CD4-positive, alpha-beta T cell treated with Interleukin-4 for 1 hour (primary cell): ENCODE measurements at regions not wholly inside any gene's neighbourhood (a gene's known extent, or its start where the extent isn't known, plus 50 kb on each side); places are given as distances from the start of the nearest gene placed in this dataset.
"Not testable (repeated sequence)": the region's sequence is repeated elsewhere in the genome, so short reads cannot be mapped to it uniquely, and the experiment has no call there.

ENCODE experiments used
- DNase-seq, 2 donors: peaks; one replicate each; pipeline ENCODE4 v3.0.0-alpha.2; 2020 to 2022

GRCh38 chrX:41009850-41010846, 75.1 kb upstream of the USP9X start:
- DNase-seq = peak; percentile 68 to 76

- no peak for DNase-seq
Measured at GRCh38 chrX:41014776-41015360, 70.4 kb upstream of the USP9X start.

GRCh38 chrX:41017785-41018184, 67.5 kb upstream of the USP9X start:
- not testable (repeated sequence) for DNase-seq

GRCh38 chrX:41018391-41019040, 66.7 kb upstream of the USP9X start:
- DNase-seq = not testable (repeated sequence)

- DNase-seq = no peak
Measured at GRCh38 chrX:41019041-41019392, 66.2 kb upstream of the USP9X start.

- no peak for DNase-seq
Measured at GRCh38 chrX:41022566-41022965, 62.7 kb upstream of the USP9X start.

- DNase-seq = no peak
Measured at GRCh38 chrX:41023098-41023497, 62.1 kb upstream of the USP9X start.

GRCh38 chrX:41024335-41024734, 60.9 kb upstream of the USP9X start:
- DNase-seq = not testable (repeated sequence)

DNA sequence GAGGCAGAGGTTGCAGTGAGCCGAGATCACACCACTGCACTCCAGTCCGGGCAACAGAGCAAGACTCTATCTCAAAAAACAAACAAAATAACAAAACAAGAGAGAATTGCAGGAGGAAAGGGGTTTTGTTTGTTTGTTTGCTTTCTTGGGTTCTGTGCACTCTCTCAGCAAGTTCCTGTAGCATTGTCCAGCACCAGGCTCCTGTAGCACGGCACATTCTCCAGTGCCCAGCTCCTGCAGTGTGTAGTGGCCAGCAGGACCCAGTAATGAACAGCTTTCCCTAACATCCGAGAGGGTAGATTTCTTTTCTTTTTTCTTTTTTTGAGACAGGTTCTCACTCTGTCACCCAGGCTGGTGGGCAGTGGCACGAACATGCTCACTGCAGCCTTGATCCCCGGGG, 60.5 kb upstream of the USP9X start:
- DNase-seq = no peak

DNA sequence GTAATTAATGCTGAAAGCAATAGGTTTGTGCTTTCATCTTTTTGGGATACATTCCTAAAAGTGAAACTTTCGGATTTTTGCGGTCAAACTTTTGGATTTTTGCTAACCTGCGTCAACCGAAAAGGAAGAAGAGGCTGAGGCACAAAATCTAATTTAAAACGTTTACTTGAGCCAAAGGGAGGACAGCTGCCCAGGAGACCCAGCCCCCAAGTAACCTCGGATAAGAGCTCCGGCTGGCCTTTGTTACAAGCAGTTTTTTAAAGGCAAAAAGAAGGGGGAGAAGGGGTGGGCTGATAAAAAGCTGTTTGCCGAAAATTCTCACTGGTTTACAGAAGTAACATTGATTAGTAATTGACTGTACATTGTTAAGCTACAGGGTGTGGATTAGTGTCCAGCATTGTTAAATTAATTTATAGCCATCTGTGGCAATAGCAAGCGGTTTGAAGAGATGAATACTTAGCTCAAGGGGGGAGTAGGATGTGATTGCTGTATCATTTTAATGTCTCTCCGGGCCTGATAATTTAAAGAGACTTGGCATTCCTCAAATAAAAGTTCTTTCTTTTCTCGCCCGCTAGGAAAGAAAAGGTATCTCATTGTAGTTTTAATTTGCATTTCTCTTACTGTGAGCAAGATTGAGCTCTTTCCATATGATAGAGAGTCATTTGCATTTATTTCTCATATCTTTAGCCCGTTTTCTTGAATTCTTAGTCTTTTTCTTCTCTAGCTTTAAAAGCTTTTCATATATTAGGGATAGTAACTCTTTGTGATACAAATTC, 59.1 kb upstream of the USP9X start:
- DNase-seq = no peak

DNA sequence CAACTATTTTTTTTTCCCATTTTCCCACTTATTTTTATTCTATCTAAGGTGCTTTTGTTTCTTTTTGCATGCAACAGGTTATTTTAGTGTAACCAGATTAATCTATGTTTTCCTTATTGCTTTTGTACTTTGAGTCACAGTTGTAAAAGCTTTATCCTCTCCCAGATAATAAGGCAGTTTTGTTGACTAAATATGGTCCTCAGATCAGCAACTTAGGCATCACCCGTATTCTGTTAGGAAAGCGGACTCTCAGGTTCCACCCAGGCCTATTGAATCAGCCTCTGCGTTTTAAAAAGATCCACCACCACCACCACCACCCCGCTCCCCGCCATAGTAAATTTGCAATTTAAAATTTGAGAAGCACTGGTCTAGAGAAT, 58.6 kb upstream of the USP9X start:
- no peak for DNase-seq

- DNase-seq = no peak
Measured at GRCh38 chrX:41029332-41029731, 55.9 kb upstream of the USP9X start.

- DNase-seq = no peak
Measured at GRCh38 chrX:41031256-41031967, 53.8 kb upstream of the USP9X start.

DNA sequence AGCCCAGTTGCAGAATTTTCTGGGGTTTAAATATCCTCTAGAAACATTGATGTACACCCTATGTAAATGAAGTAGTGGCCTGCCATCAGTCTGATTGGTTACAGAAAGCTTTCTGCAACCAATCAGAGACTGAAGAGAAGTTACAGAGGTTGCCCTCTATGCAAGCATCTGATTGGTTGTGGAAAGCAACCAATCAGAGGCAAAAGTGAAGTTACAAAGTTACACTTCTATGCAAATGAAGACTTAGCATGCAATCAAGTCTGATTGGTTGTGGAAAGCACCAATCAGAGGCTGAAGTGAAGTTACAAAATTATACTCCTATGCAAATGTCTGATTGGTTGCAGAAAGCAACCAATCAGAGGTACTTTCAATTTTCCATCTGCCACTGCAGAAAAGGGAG, 51.9 kb upstream of the USP9X start:
- peak in 1 of 2 donors; percentile 0 for DNase-seq

DNA sequence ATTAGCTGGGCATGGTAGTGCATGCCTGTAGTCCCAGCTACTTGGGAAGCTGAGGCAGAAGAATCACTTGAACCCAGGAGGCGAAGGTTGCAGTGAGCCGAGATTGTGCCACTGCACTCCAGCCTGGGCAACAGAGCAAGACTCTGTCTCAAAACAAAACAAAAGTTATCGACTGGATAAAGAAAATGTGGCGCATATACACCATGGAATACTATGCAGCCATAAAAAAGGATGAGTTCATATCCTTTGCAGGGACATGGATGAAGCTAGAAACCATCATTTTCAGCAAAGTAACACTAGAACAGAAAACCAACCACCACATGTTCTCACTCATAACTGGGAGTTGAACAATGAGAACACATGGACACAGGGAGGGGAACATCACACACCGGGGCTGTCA, 50.3 kb upstream of the USP9X start:
- DNase-seq = not testable (repeated sequence)
